HG03064 (cell line): ENCODE measurements at regions not wholly inside any gene's neighbourhood (a gene's known extent, or its start where the extent isn't known, plus 50 kb on each side); places are given as distances from the start of the nearest gene placed in this dataset.

Experiments
- ATAC-seq: cut with Tn5 transposase; IDR thresholded peaks from one replicate; pipeline ENCODE4 v1.9.1; 2021; ENCODE audit warnings: low read depth; ENCODE audit not compliant: unreplicated experiment

- ATAC-seq: no peak
These were observed 84.6 kb upstream of the PFN2 start for GRCh38 chr3:150055332-150055731.

DNA sequence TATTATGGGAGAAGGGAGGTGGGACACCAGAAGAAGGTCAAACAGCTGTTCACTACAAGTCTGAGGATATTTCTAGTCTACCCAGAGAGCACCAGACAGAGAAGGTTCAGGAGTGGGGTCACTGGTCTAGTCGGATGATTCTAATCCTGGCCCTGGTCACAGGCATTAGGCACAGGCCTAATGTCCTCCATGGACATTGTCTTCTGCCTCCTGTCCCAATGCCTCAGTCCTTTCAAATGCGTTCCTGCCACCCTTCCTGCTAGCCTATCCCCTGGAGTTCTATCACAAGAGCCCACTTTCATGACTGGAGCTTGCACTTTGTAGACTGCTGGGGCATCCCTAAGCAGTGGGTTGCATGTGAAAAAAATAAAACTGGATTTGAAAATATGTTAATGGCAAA lies 83.9 kb upstream of the PFN2 start:
- no peak for ATAC-seq

DNA sequence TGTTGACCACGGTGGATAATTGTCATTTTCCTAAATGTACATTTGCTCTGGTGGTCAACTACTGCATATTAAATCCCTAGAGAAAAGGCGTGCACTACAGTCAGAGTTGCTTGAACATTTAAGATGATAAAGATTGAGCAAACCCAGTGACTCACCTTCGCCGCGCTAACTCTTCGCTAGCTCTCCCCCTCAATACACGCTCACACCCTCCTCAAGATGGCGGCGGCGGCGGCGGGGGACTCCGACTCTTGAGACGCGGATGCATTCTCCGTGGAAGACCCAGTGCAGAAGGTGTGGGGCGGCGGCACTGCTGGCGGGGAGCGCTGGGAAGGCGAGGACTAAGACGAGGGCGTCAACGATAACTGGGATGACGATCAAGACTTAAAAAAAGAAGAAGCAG lies 79.8 kb upstream of the PFN2 start:
- no peak for ATAC-seq

DNA sequence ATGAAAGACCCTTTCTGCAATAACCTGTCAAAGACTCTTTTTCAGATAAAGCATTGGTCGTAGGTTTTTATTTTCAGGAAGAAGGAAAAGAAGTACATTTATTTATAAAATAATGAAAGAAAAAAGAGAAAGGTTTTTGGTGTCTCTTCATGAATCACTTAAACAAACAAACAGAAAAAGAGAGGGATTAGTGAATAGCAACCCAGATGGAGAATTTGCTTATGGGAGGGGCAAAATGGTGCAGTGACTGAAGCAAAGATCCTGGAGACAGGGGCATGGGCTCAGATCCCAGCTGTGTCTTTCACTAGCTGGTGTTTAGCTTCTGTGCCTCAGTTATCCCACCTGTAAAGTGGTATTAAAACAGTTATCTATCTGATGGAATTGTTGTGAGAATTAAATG lies 78.6 kb upstream of the PFN2 start:
- no peak for ATAC-seq

DNA sequence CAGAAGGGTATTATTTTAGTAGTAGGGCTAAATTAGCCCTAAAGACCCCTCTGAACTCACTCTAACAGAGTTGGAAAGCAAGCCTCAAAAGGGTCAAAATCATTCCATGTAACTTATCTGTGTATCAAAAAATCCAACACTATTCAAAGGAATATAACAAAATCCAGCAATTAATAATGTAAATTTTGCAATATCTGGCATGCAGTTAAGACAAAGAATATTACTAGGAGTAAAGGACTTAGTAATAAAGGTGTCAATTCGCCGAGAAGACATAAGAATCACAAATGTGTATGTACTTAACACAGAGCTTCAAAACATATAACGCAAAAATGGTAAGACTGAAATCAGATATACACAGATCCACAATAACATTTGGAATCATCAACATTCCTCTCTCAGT lies 71.2 kb upstream of the PFN2 start:
- ATAC-seq: no peak

DNA sequence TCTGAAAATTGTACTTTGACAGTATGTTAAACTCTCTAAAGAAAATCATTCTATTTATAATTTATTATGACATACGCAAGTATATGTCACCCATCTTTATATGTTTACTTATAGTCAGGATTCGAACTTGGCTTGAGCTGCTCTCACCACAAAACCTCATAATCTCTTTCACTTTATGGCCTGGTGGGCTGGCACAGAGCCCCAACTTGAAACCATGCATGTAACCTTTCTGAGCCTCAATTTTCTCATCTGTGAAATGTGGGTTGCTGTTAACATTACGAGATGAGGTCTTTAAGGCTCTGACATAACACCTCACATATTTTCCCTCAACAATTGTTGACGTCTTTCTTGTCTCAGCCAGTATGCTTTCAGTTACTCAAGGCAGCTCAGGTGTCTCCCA lies 69.4 kb upstream of the PFN2 start:
- ATAC-seq: no peak

DNA sequence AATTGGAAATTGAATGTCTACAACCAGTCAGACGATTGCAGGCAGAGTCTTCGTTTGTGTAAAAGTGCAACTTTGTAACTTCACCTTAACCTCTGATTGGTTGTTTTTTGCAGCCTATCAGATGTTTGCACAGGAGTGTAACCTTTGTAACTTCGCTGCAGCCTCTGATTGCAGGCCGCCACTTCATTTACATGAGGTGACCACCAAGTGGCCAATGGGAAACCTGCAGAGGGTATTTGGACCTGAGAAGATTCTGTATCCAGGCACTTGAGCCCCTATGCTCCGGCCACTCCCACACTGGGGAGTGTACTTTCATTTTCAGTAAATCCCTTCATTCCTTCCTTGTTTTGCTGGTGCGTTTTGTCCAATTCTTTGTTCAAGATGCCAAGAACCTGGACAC lies 68.1 kb upstream of the PFN2 start:
- ATAC-seq: no peak

DNA sequence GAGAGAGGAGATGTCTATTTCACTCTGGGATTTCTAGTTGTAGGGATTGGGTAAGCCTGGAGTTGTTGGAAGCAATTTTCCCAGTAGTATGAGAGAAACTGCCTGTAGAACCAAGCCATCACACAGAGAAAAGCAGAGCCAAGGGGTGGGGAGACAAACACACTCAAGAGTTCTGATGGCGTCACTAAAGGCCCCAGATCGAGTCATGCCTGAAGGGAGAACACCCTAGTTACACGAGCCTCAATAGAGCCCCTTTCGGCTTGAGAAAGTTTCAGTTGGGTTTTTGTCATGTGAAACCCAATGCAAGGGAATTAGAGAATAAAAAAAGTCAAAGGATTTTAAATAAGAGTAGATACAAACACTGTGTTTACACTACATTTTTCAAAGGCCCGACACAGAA lies 66.1 kb upstream of the PFN2 start:
- no peak for ATAC-seq

- no peak for ATAC-seq
These were observed 65.4 kb upstream of the PFN2 start for GRCh38 chr3:150035910-150036612.

DNA sequence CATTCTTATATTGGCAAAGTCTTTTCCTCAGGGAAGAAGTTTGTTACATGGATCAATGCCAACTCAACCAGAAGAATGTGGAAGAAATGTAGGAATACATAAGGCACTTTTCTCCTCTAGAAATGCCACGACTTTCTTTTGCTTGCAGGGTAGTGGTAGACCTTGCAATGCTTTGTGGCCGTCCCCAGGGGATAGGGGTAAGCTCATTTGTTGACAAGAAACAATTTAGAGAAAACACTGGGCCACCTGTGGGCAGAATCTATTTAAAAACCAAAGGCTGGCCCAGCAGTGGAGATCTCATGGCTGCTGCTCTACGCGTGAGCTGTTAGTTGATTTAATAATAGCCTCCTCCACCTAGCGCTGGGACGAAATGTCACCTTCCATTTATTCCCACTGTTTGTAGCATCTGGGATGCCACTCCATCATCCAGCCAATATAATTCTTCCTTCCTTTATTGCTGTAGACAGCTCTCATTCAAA lies 64.6 kb upstream of the PFN2 start:
- no peak for ATAC-seq

GRCh38 chr3:150033721-150034120 lies 63.0 kb upstream of the PFN2 start:
- ATAC-seq: no peak

- no peak for ATAC-seq
These were observed 60.1 kb upstream of the PFN2 start for GRCh38 chr3:150030841-150031240.

DNA sequence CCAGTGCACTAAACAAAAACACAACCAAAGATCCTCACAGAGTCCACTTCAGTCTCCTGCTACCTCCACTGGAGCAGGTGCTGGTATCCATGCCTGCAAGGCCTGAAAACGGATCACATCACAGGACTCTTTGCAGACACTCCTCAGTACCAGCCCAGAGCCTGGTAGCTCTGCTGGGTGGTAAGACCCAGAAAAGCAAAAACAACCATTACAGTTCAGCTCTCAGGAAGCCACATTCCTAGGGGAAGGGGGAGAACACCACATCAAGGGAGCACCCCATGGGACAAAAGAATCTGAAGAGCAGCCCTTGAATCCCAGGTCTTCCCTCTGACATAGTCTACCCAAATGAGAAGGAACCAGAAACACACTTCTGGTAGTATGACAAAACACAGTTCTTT lies 52.5 kb upstream of the PFN2 start:
- no peak for ATAC-seq

DNA sequence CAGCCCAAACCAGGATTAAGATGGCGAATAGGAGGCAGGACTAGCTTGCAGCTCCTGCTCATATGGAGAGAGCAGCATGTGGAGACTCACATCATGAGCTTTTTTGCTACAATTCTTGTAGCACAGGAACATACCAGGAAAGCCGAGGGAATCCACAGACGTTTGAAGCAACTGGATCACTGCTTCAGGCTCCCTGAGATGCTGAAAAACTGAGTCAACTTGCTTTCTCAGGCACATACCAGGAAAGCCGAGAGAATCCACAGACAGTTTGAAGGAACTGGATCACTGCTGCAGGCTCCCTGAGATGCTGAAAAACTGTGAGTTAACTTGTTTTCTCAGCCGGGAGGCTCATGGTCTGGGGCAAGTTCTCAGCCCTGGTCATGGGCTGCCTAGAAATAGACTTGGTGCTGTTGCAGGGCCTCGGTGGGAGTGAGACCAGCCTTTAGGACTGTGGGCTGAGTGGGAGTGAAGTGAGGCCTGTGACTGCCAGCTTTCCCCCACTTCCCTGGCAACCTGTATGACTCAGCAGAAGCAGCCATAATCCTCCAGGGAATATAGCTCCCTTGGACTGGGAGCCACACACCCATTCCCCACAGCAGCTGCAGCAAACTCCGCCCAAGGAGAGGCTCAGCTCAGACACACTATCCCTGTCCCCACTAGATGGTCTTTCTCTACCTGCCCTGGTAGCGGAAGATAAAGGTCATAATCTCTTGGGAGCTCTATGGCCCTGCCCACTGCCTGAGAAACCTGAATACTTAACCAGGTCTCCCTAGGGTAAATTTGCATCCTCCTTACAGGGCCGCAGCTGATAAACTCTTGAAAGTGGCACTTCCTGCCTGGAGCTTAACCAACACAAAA lies 51.9 kb upstream of the PFN2 start:
- ATAC-seq: peak; percentile 69

DNA sequence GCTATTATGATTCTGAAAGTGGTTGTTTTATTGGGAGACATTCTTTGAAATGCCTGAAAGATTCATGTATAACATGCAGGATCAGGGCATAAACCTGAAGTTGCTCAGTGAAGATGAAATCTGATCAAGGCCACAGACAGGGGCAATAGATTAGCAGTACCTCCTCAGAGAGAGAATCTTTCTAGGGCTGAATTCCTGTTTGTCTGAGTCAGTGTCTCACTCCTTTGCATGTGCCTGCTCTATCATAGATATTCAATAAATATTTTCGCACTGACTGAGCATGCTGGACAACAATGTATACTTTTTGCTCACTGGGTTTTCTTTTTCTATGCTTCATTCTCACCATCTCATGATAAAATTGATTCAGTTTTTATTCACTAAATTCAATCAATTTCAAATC lies 49.8 kb upstream of the PFN2 start:
- ATAC-seq: no peak
